A549 (cell line): ENCODE measurements at regions not wholly inside any gene's neighbourhood (a gene's known extent, or its start where the extent isn't known, plus 50 kb on each side); places are given as distances from the start of the nearest gene placed in this dataset.

Source experiments
- ATAC-seq, 2 experiments: fragments of 200-7000 bp in 1 of 2; fragments of >200 bp in 1 of 2; cut with Nextera tagmentation in 1 of 2; cut with Tn5 transposase in 1 of 2; 3 replicates each; pipeline versions ENCODE4 v1.8.0 to v1.9.1; 2018 to 2020; ENCODE audit warnings: mild to moderate bottlenecking in 1 of 2, moderate library complexity in 1 of 2
- CTCF ChIA-PET: fragments of 300-600 bp; sonication (Branson Sonifier 250); formaldehyde crosslinking; extraction: SDS; loops from one replicate; lab custom pipeline; 2021; ENCODE audit warnings: antibody characterized with exemption, inconsistent platforms; lab: Yijun Ruan, JAX
- POLR2A ChIA-PET: fragments of 350-600 bp; formaldehyde crosslinking; extraction: SDS; loops from one replicate; lab custom pipeline; 2021; ENCODE audit warnings: antibody characterized with exemption, inconsistent platforms; lab: Yijun Ruan, JAX
- DNase-seq, 2 experiments: peaks; one replicate each; pipeline versions ENCODE4 v3.0.0 to v3.0.0-alpha.2; 2011 to 2016; ENCODE audit warnings: low read depth in 1 of 2, low spot score in 1 of 2
- FAIRE-seq: peaks from 2 replicates; lab custom pipeline; 2011; peaks lifted over from hg19 to GRCh38; lab: Jason Lieb, UNC
- H3K27ac ChIP-seq, 2 experiments: fragments of >200 bp; sonication (Bioruptor Twin); formaldehyde crosslinking; 3 replicates each; pipeline ENCODE4 v1.5.1; 2016 to 2017
- H3K4me1 ChIP-seq: fragments of >200 bp; sonication (Bioruptor Twin); formaldehyde crosslinking; 3 replicates; pipeline ENCODE4 v1.6.1; 2016
- H3K4me2 ChIP-seq: fragments of >200 bp; sonication (Bioruptor Twin); formaldehyde crosslinking; 3 replicates; pipeline ENCODE4 v1.6.1; 2016
- H3K4me3 ChIP-seq: fragments of >200 bp; sonication (Bioruptor Twin); formaldehyde crosslinking; 3 replicates; pipeline ENCODE4 v1.5.1; 2016
- H3K9me3 ChIP-seq: fragments of >200 bp; sonication (Bioruptor Twin); formaldehyde crosslinking; 3 replicates; pipeline ENCODE4 v1.6.1; 2016
- BHLHE40 ChIP-seq: IDR thresholded peaks from 2 replicates; pipeline ENCODE4 v1.6.1; 2012; ENCODE audit warnings: low read depth, low read length, inconsistent platforms
- CEBPB ChIP-seq, 2 experiments: fragments of >200 bp in 1 of 2; sonication (Bioruptor Twin) in 1 of 2; formaldehyde crosslinking in 1 of 2; IDR thresholded peaks; 2 replicates each; pipeline ENCODE4 v1.6.1; 2012 to 2016
- CHD2 ChIP-seq: fragments of 150-350 bp; IDR thresholded peaks from 2 replicates; pipeline ENCODE4 v1.6.1; 2014; ENCODE audit warnings: low read length; ENCODE audit not compliant: partially characterized antibody
- CTCF ChIP-seq: fragments of >200 bp; sonication (Bioruptor Twin); formaldehyde crosslinking; IDR thresholded peaks from 3 replicates; pipeline ENCODE4 v1.5.1; 2016
- EHF ChIP-seq: fragments of 250-450 bp; sonication (Bioruptor Pico); IDR thresholded peaks from 2 replicates; pipeline ENCODE4 v1.5.0; 2020; ENCODE audit warnings: mild to moderate bottlenecking
- EHMT2 ChIP-seq: fragments of 200-600 bp; sonication (generic); IDR thresholded peaks from 2 replicates; pipeline ENCODE4 v1.6.1; 2016; ENCODE audit warnings: antibody characterized with exemption, low read depth, mild to moderate bottlenecking, moderate library complexity
- ELK1 ChIP-seq: fragments of 150-350 bp; IDR thresholded peaks from 2 replicates; pipeline ENCODE4 v1.6.1; 2014; ENCODE audit warnings: low read depth, mild to moderate bottlenecking, low read length
- EP300 ChIP-seq, 2 experiments: fragments of >200 bp; sonication (Bioruptor Twin); formaldehyde crosslinking; IDR thresholded peaks; 2 replicates in 1 of 2; 3 replicates in 1 of 2; pipeline ENCODE4 v1.6.1; 2016 to 2017
- ESRRA ChIP-seq: fragments of 150-350 bp; IDR thresholded peaks from 2 replicates; pipeline ENCODE4 v1.6.1; 2014; ENCODE audit warnings: mild to moderate bottlenecking, low read length, borderline replicate concordance
- FOSB ChIP-seq: fragments of 250-450 bp; sonication (Bioruptor Pico); IDR thresholded peaks from 2 replicates; pipeline ENCODE4 v1.5.0; 2020; ENCODE audit warnings: mild to moderate bottlenecking, moderate library complexity
- FOXS1 ChIP-seq: fragments of 250-450 bp; sonication (Bioruptor Pico); IDR thresholded peaks from 2 replicates; pipeline ENCODE4 v1.5.0; 2020; ENCODE audit warnings: mild to moderate bottlenecking, moderate library complexity
- GATA3 ChIP-seq: IDR thresholded peaks from 2 replicates; pipeline ENCODE4 v1.6.1; 2012; ENCODE audit warnings: borderline replicate concordance
- HMGXB4 ChIP-seq: fragments of 250-450 bp; sonication (Bioruptor Pico); IDR thresholded peaks from 2 replicates; pipeline ENCODE4 v1.5.0; 2021; ENCODE audit warnings: mild to moderate bottlenecking, moderate library complexity, borderline replicate concordance
- HOXB13 ChIP-seq: fragments of 250-450 bp; sonication (Bioruptor Pico); IDR thresholded peaks from 2 replicates; pipeline ENCODE4 v1.5.0; 2020; ENCODE audit warnings: low read depth, mild to moderate bottlenecking, moderate library complexity
- HOXB5 ChIP-seq: fragments of 250-450 bp; sonication (Bioruptor Pico); IDR thresholded peaks from 2 replicates; pipeline ENCODE4 v1.5.0; 2020; ENCODE audit warnings: mild to moderate bottlenecking, moderate library complexity
- KDM1A ChIP-seq: fragments of 200-600 bp; sonication (generic); IDR thresholded peaks from 2 replicates; pipeline ENCODE4 v1.6.1; 2016; ENCODE audit warnings: low read depth, mild to moderate bottlenecking
- MAX ChIP-seq: IDR thresholded peaks from 2 replicates; pipeline ENCODE4 v1.6.1; 2012
- MAZ ChIP-seq: fragments of 150-350 bp; IDR thresholded peaks from 2 replicates; pipeline ENCODE4 v1.6.1; 2014; ENCODE audit warnings: antibody characterized with exemption, low read depth, low read length, borderline replicate concordance
- NFE2L2 ChIP-seq: fragments of 150-350 bp; conservative IDR thresholded peaks from 2 replicates; pipeline ENCODE4 v1.6.1; 2014; ENCODE audit warnings: low read length
- POLR2A ChIP-seq: IDR thresholded peaks from 2 replicates; pipeline ENCODE4 v1.6.1; 2012; ENCODE audit warnings: mild to moderate bottlenecking, low read length
- RNF2 ChIP-seq: fragments of 200-600 bp; sonication (generic); IDR thresholded peaks from 2 replicates; pipeline ENCODE4 v1.6.1; 2016; ENCODE audit warnings: low read depth, mild to moderate bottlenecking, antibody characterized with exemption, moderate library complexity, borderline replicate concordance
- SMC3 ChIP-seq: fragments of >200 bp; sonication (Bioruptor Twin); formaldehyde crosslinking; IDR thresholded peaks from 3 replicates; pipeline ENCODE4 v1.6.1; 2018; ENCODE audit warnings: inconsistent platforms
- SREBF2 ChIP-seq: fragments of 450-650 bp; IDR thresholded peaks from 2 replicates; pipeline ENCODE4 v1.6.1; 2014; ENCODE audit warnings: mild to moderate bottlenecking, moderate library complexity
- TFCP2L1 ChIP-seq: fragments of 250-450 bp; sonication (Bioruptor Pico); IDR thresholded peaks from 2 replicates; pipeline ENCODE4 v1.5.0; 2021; ENCODE audit warnings: mild to moderate bottlenecking
- USF2 ChIP-seq: fragments of 450-650 bp; IDR thresholded peaks from 2 replicates; pipeline ENCODE4 v1.6.1; 2014; ENCODE audit warnings: antibody characterized with exemption
- ZFP36 ChIP-seq: fragments of 450-650 bp; IDR thresholded peaks from 2 replicates; pipeline ENCODE4 v1.6.1; 2014; ENCODE audit warnings: borderline replicate concordance; ENCODE audit not compliant: partially characterized antibody
- WGBS: methylation state at CpG from one replicate; pipeline ENCODE4 v1.1.6; 2017; ENCODE audit errors: missing lambda C conversion rate; 5-methylcytosine and 5-hydroxymethylcytosine counted together

GRCh38 chr5:85458319-85458718 lies 1073.6 kb upstream of the EDIL3 start:
- no peak overlapping the region for H3K4me2 ChIP-seq
- POLR2A ChIA-PET = no interaction called here

GRCh38 chr5:85462957-85463356 lies 1078.3 kb upstream of the EDIL3 start:
- ATAC-seq = no peak
- no peak for DNase-seq
- POLR2A ChIA-PET = no interaction called here
- no peaks in the 10 kb centered on the region for H3K4me1 ChIP-seq
- no peak overlapping the region for H3K27ac ChIP-seq
- 55% methylated on average over 1 of the region's 1 CpG for WGBS
- FAIRE-seq = no peak
- CTCF ChIA-PET = no interaction called here
- no peak overlapping the region for H3K4me2 ChIP-seq
- H3K9me3 ChIP-seq = no peaks in the 10 kb centered on the region
- no peak overlapping the region for H3K4me3 ChIP-seq
- TF ChIP-seq CTCF = no peak
- no peak for TF ChIP-seq MAZ
- no peak for TF ChIP-seq BHLHE40
- TF ChIP-seq POLR2A = no peak
- no peak for TF ChIP-seq CEBPB (IDR thresholded peaks at IDR 0.05)
- TF ChIP-seq USF2 = no peak
- TF ChIP-seq EHF (CRISPR knock-in tag) = no peak
- TF ChIP-seq SMC3 = no peak
- no peak for TF ChIP-seq ZFP36
- TF ChIP-seq ESRRA = no peak
- no peak for TF ChIP-seq GATA3
- TF ChIP-seq KDM1A = no peak
- TF ChIP-seq TFCP2L1 (CRISPR knock-in tag) = no peak

More at GRCh38 chr5:85458319-85458718, 1073.6 kb upstream of the EDIL3 start:
- Histone ChIP-seq H3K4me3 (no peak overlapping the region), H3K4me1 (no peaks in the 10 kb centered on the region), H3K27ac (no peak overlapping the region), H3K9me3 (no peaks in the 10 kb centered on the region)
- CTCF ChIA-PET = no interaction called here
- ATAC-seq (no peak), DNase-seq (no peak), FAIRE-seq (no peak)
- WGBS = 11% methylated on average over 2 of the region's 2 CpGs
- TF ChIP-seq RNF2 (no peak), ELK1 (no peak), SREBF2 (no peak), HMGXB4 (no peak), EP300 (IDR thresholded peaks at IDR 0.05) (no peak), FOSB (no peak), EHMT2 (no peak), HOXB13 (CRISPR knock-in tag) (no peak), CTCF (no peak), FOXS1 (CRISPR knock-in tag) (no peak), CHD2 (no peak), ZFP36 (no peak), NFE2L2 (no peak), BHLHE40 (no peak), HOXB5 (CRISPR knock-in tag) (no peak), MAX (no peak), USF2 (no peak)
